ENCODE measurements at regions not wholly inside any gene's neighbourhood (a gene's known extent, or its start where the extent isn't known, plus 50 kb on each side); places are given as distances from the start of the nearest gene placed in this dataset.
"Not testable (repeated sequence)": the region's sequence is repeated elsewhere in the genome, so short reads cannot be mapped to it uniquely, and the experiment has no call there.

- TF ChIP-seq CHD2 (IDR thresholded peaks at IDR 0.05; ENCODE audit: low read length, partially characterized antibody); RAD21 (conservative IDR thresholded peaks at IDR 0.05 in 1 of 2, IDR thresholded peaks at IDR 0.05 in 1 of 2); POLR2A (IDR thresholded peaks at IDR 0.05; ENCODE audit: low read length); HMGXB4 (CRISPR knock-in tag; IDR thresholded peaks at IDR 0.05; ENCODE audit: borderline replicate concordance); RCOR1 (IDR thresholded peaks at IDR 0.05; ENCODE audit: low read depth, low read length); CTCF (IDR thresholded peaks at IDR 0.05); KDM5A (IDR thresholded peaks at IDR 0.05); REST (IDR thresholded peaks at IDR 0.05); NPAS2 (CRISPR knock-in tag; IDR thresholded peaks at IDR 0.05; ENCODE audit: borderline replicate concordance); PBX3 (IDR thresholded peaks at IDR 0.05); MYC (IDR thresholded peaks at IDR 0.05; ENCODE audit: borderline replicate concordance, low read length); CBX2 (IDR thresholded peaks at IDR 0.05; ENCODE audit: borderline replicate concordance, low read depth): not testable (repeated sequence)
Observed at GRCh38 chr7:55265328-55265727, 99.8 kb upstream of the LANCL2 start.
